ENCODE measurements at regions not wholly inside any gene's neighbourhood (a gene's known extent, or its start where the extent isn't known, plus 50 kb on each side); places are given as distances from the start of the nearest gene placed in this dataset.

- TF ChIP-seq CTCF (IDR thresholded peaks at IDR 0.05; ENCODE audit: control extremely low read depth, extremely low read depth, low read depth, missing control alignments), result no peak
- ChIA-PET POLR2A (no interaction called here), CTCF (no interaction called here)
These were observed 292.9 kb upstream of the SLIT2 start for GRCh38 chr4:19958848-19959247.

GRCh38 chr4:19947349-19947748 is 304.4 kb upstream of the SLIT2 start:
- no peak for TF ChIP-seq CTCF (IDR thresholded peaks at IDR 0.05; ENCODE audit: control extremely low read depth, extremely low read depth, low read depth, missing control alignments)
- no peak for DNase-seq (ENCODE audit: extremely low spot score)
- ChIA-PET CTCF (no interaction called here), POLR2A (no interaction called here)

More at GRCh38 chr4:19958848-19959247, 292.9 kb upstream of the SLIT2 start:
- no peak for DNase-seq (ENCODE audit: extremely low spot score)

GRCh38 chr4:19945979-19946380 is 305.7 kb upstream of the SLIT2 start:
- no peak for TF ChIP-seq CTCF (IDR thresholded peaks at IDR 0.05; ENCODE audit: control extremely low read depth, extremely low read depth, low read depth, missing control alignments)
- no peak for DNase-seq (ENCODE audit: extremely low spot score)
- POLR2A ChIA-PET, result no interaction called here
- CTCF ChIA-PET, result no interaction called here

GRCh38 chr4:19945501-19945900 is 306.2 kb upstream of the SLIT2 start:
- TF ChIP-seq CTCF (IDR thresholded peaks at IDR 0.05; ENCODE audit: control extremely low read depth, extremely low read depth, low read depth, missing control alignments), result no peak
- DNase-seq (ENCODE audit: extremely low spot score), result no peak
- CTCF ChIA-PET, result no interaction called here
- POLR2A ChIA-PET, result no interaction called here

GRCh38 chr4:19944806-19945205 is 306.9 kb upstream of the SLIT2 start:
- no peak for TF ChIP-seq CTCF (IDR thresholded peaks at IDR 0.05; ENCODE audit: control extremely low read depth, extremely low read depth, low read depth, missing control alignments)
- DNase-seq (ENCODE audit: extremely low spot score), result no peak
- POLR2A ChIA-PET, result no interaction called here
- CTCF ChIA-PET, result interaction anchor here (2.3 kb wide), 1 partner anchor 9 kb away, joined by 6 read pairs; no protein-coding TSS in a partner anchor

GRCh38 chr4:19944251-19944650 is 307.5 kb upstream of the SLIT2 start:
- TF ChIP-seq CTCF (IDR thresholded peaks at IDR 0.05; ENCODE audit: control extremely low read depth, extremely low read depth, low read depth, missing control alignments), result no peak
- POLR2A ChIA-PET, result no interaction called here
- no peak for DNase-seq (ENCODE audit: extremely low spot score)
- CTCF ChIA-PET, result interaction anchor here (2.3 kb wide), 1 partner anchor 10 kb away, joined by 6 read pairs; no protein-coding TSS in a partner anchor

- ChIA-PET POLR2A (no interaction called here), CTCF (no interaction called here)
- no peak for DNase-seq (ENCODE audit: extremely low spot score)
- no peak for TF ChIP-seq CTCF (IDR thresholded peaks at IDR 0.05; ENCODE audit: control extremely low read depth, extremely low read depth, low read depth, missing control alignments)
These were observed 310.3 kb upstream of the SLIT2 start for GRCh38 chr4:19941434-19941833.

All from GM10248 (cell line).